ENCODE measurements at regions not wholly inside any gene's neighbourhood (a gene's known extent, or its start where the extent isn't known, plus 50 kb on each side); places are given as distances from the start of the nearest gene placed in this dataset.

- TF ChIP-seq CTCF (conservative IDR thresholded peaks at IDR 0.05; ENCODE audit: low read depth, low read length) (no peak), BHLHE40 (IDR thresholded peaks at IDR 0.05; ENCODE audit: low read depth, low read length) (no peak)
These were observed 1498.4 kb downstream of the EFNB2 start for GRCh38 chr13:105037110-105037509.

Measured in IMR-90 (cell line).